ENCODE measurements at regions not wholly inside any gene's neighbourhood (a gene's known extent, or its start where the extent isn't known, plus 50 kb on each side); places are given as distances from the start of the nearest gene placed in this dataset.

GRCh38 chr3:102235679-102236078 is 199.1 kb upstream of the ZPLD1 start:
- no peaks in the 10 kb centered on the region for H3F3A ChIP-seq (ENCODE audit: insufficient read depth, low read length)
- peak; percentile 47 for DNase-seq
- no peak overlapping the region for H2AFZ ChIP-seq (ENCODE audit: low read length)
- no peaks in the 10 kb centered on the region for H3K79me2 ChIP-seq (ENCODE audit: low read length)
- TF ChIP-seq CTCF (IDR thresholded peaks at IDR 0.05; ENCODE audit: low read length), result peak; percentile 69
- no peak for TF ChIP-seq EZH2 (optimal IDR thresholded peaks at IDR 0.05; ENCODE audit: low read depth, low read length)
- no peaks in the 10 kb centered on the region for H4K20me1 ChIP-seq (ENCODE audit: insufficient read depth, low read length)
- no peak overlapping the region for H3K4me2 ChIP-seq (ENCODE audit: low read depth, low read length)
- no peak overlapping the region for H3K9ac ChIP-seq (ENCODE audit: low read length)
- no peaks in the 10 kb centered on the region for H3K9me2 ChIP-seq (replicated peaks; ENCODE audit: insufficient read depth, low read length)
- H3K36me3 ChIP-seq (replicated peaks; ENCODE audit: insufficient read depth, low read length), result no peaks in the 10 kb centered on the region
- no peaks in the 10 kb centered on the region for H3K27me3 ChIP-seq (replicated peaks; ENCODE audit: insufficient read depth, low read length)
- H3K27ac ChIP-seq (ENCODE audit: low read length), result no peak overlapping the region
- no peaks in the 10 kb centered on the region for H3K4me1 ChIP-seq (ENCODE audit: low read length)
- H3K9me3 ChIP-seq (replicated peaks; ENCODE audit: insufficient read depth, low read length), result no peaks in the 10 kb centered on the region
- no peak overlapping the region for H3K4me3 ChIP-seq (ENCODE audit: low read length)

- no peaks in the 10 kb centered on the region for H3F3A ChIP-seq (ENCODE audit: insufficient read depth, low read length)
- H3K79me2 ChIP-seq (ENCODE audit: low read length), result no peaks in the 10 kb centered on the region
- no peak for DNase-seq
- no peaks in the 10 kb centered on the region for H3K9me2 ChIP-seq (replicated peaks; ENCODE audit: insufficient read depth, low read length)
- H3K4me1 ChIP-seq (ENCODE audit: low read length), result no peaks in the 10 kb centered on the region
- H2AFZ ChIP-seq (ENCODE audit: low read length), result no peak overlapping the region
- H3K27me3 ChIP-seq (replicated peaks; ENCODE audit: insufficient read depth, low read length), result no peaks in the 10 kb centered on the region
- H3K4me2 ChIP-seq (ENCODE audit: low read depth, low read length), result no peak overlapping the region
- H3K4me3 ChIP-seq (ENCODE audit: low read length), result no peak overlapping the region
- no peaks in the 10 kb centered on the region for H4K20me1 ChIP-seq (ENCODE audit: insufficient read depth, low read length)
- TF ChIP-seq EZH2phosphoT487 (IDR thresholded peaks at IDR 0.05; ENCODE audit: low read length) (no peak), EZH2 (optimal IDR thresholded peaks at IDR 0.05; ENCODE audit: low read depth, low read length) (no peak), CTCF (IDR thresholded peaks at IDR 0.05; ENCODE audit: low read length) (no peak)
- H3K36me3 ChIP-seq (replicated peaks; ENCODE audit: insufficient read depth, low read length), result no peaks in the 10 kb centered on the region
- H3K27ac ChIP-seq (ENCODE audit: low read length), result no peak overlapping the region
- no peaks in the 10 kb centered on the region for H3K9me3 ChIP-seq (replicated peaks; ENCODE audit: insufficient read depth, low read length)
- no peak overlapping the region for H3K9ac ChIP-seq (ENCODE audit: low read length)
Observed at GRCh38 chr3:102237181-102237580, 197.6 kb upstream of the ZPLD1 start.

- no peaks in the 10 kb centered on the region for H3K4me1 ChIP-seq (ENCODE audit: low read length)
- DNase-seq, result no peak
- no peak overlapping the region for H3K27ac ChIP-seq (ENCODE audit: low read length)
- H4K20me1 ChIP-seq (ENCODE audit: insufficient read depth, low read length), result no peaks in the 10 kb centered on the region
- TF ChIP-seq EZH2phosphoT487 (IDR thresholded peaks at IDR 0.05; ENCODE audit: low read length), result no peak
- no peak for TF ChIP-seq CTCF (IDR thresholded peaks at IDR 0.05; ENCODE audit: low read length)
- no peak for TF ChIP-seq EZH2 (optimal IDR thresholded peaks at IDR 0.05; ENCODE audit: low read depth, low read length)
- no peaks in the 10 kb centered on the region for H3F3A ChIP-seq (ENCODE audit: insufficient read depth, low read length)
- H3K9ac ChIP-seq (ENCODE audit: low read length), result no peak overlapping the region
- H3K79me2 ChIP-seq (ENCODE audit: low read length), result no peaks in the 10 kb centered on the region
- no peaks in the 10 kb centered on the region for H3K36me3 ChIP-seq (replicated peaks; ENCODE audit: insufficient read depth, low read length)
- H3K27me3 ChIP-seq (replicated peaks; ENCODE audit: insufficient read depth, low read length), result no peaks in the 10 kb centered on the region
- H3K4me3 ChIP-seq (ENCODE audit: low read length), result no peak overlapping the region
- no peaks in the 10 kb centered on the region for H3K9me3 ChIP-seq (replicated peaks; ENCODE audit: insufficient read depth, low read length)
- H3K9me2 ChIP-seq (replicated peaks; ENCODE audit: insufficient read depth, low read length), result no peaks in the 10 kb centered on the region
- H3K4me2 ChIP-seq (ENCODE audit: low read depth, low read length), result no peak overlapping the region
- H2AFZ ChIP-seq (ENCODE audit: low read length), result no peak overlapping the region
Observed at GRCh38 chr3:102237838-102238237, 197.0 kb upstream of the ZPLD1 start.

All from MM.1S (cell line).